ENCODE measurements at regions not wholly inside any gene's neighbourhood (a gene's known extent, or its start where the extent isn't known, plus 50 kb on each side); places are given as distances from the start of the nearest gene placed in this dataset.

- TF ChIP-seq POLR2AphosphoS5 (IDR thresholded peaks at IDR 0.05; ENCODE audit: insufficient read depth in 1 of 2, low read depth in 1 of 2) (no peak), CTCF (IDR thresholded peaks at IDR 0.05) (no peak)
Measured at GRCh38 chr9:135280666-135281065, 193.2 kb downstream of the OLFM1 start.

Data from vagina (tissue), 2 donors.